ENCODE measurements at regions not wholly inside any gene's neighbourhood (a gene's known extent, or its start where the extent isn't known, plus 50 kb on each side); places are given as distances from the start of the nearest gene placed in this dataset.

- no peaks in the 10 kb centered on the region for H3K36me3 ChIP-seq (ENCODE audit: control insufficient read depth, insufficient read depth, low read length)
- TF ChIP-seq, protein P1, sequence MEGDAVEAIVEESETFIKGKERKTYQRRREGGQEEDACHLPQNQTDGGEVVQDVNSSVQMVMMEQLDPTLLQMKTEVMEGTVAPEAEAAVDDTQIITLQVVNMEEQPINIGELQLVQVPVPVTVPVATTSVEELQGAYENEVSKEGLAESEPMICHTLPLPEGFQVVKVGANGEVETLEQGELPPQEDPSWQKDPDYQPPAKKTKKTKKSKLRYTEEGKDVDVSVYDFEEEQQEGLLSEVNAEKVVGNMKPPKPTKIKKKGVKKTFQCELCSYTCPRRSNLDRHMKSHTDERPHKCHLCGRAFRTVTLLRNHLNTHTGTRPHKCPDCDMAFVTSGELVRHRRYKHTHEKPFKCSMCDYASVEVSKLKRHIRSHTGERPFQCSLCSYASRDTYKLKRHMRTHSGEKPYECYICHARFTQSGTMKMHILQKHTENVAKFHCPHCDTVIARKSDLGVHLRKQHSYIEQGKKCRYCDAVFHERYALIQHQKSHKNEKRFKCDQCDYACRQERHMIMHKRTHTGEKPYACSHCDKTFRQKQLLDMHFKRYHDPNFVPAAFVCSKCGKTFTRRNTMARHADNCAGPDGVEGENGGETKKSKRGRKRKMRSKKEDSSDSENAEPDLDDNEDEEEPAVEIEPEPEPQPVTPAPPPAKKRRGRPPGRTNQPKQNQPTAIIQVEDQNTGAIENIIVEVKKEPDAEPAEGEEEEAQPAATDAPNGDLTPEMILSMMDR (IDR thresholded peaks at IDR 0.05; ENCODE audit: insufficient read depth, low read length, poor library complexity, severe bottlenecking): no peak
- no peak overlapping the region for H3K4me3 ChIP-seq (replicated peaks; ENCODE audit: low read depth, low read length)
- DNase-seq (ENCODE audit: extremely low read depth, insufficient read length): no peak
- no peaks in the 10 kb centered on the region for H3K27me3 ChIP-seq (replicated peaks; ENCODE audit: control insufficient read depth, insufficient read depth, low read length)
Observed at GRCh38 chr4:130056286-130056685, 960.3 kb downstream of the C4orf33 start.

DNA sequence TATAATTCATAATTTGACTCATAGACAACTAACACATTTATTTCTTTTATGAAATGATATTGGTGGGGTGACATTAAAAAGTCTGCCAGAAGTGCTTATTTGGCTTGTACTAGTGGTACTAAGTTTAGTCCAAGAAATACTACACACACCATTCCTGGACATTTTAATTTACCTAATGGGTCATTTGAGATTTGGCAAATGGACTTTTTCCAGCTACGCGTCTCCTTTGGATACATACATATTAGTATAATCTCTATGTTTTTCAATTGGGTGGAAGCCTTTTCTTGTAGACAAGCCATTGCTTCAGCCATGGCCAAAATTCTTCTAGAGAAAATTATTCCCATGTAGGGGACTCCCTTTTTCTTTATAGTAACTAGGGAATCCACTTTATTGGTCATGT is 968.5 kb downstream of the C4orf33 start:
- H3K4me3 ChIP-seq (replicated peaks; ENCODE audit: low read depth, low read length): no peak overlapping the region
- DNase-seq (ENCODE audit: extremely low read depth, insufficient read length): no peak
- no peaks in the 10 kb centered on the region for H3K36me3 ChIP-seq (ENCODE audit: control insufficient read depth, insufficient read depth, low read length)
- TF ChIP-seq, protein P1 (IDR thresholded peaks at IDR 0.05; ENCODE audit: insufficient read depth, low read length, poor library complexity, severe bottlenecking): no peak
- no peaks in the 10 kb centered on the region for H3K27me3 ChIP-seq (replicated peaks; ENCODE audit: control insufficient read depth, insufficient read depth, low read length)

GRCh38 chr4:130067419-130067818 is 971.5 kb downstream of the C4orf33 start:
- Histone ChIP-seq H3K36me3 (ENCODE audit: control insufficient read depth, insufficient read depth, low read length) (no peaks in the 10 kb centered on the region), H3K4me3 (replicated peaks; ENCODE audit: low read depth, low read length) (no peak overlapping the region), H3K27me3 (replicated peaks; ENCODE audit: control insufficient read depth, insufficient read depth, low read length) (no peaks in the 10 kb centered on the region)
- TF ChIP-seq, protein P1 (IDR thresholded peaks at IDR 0.05; ENCODE audit: insufficient read depth, low read length, poor library complexity, severe bottlenecking): no peak
- DNase-seq (ENCODE audit: extremely low read depth, insufficient read length): no peak

DNA sequence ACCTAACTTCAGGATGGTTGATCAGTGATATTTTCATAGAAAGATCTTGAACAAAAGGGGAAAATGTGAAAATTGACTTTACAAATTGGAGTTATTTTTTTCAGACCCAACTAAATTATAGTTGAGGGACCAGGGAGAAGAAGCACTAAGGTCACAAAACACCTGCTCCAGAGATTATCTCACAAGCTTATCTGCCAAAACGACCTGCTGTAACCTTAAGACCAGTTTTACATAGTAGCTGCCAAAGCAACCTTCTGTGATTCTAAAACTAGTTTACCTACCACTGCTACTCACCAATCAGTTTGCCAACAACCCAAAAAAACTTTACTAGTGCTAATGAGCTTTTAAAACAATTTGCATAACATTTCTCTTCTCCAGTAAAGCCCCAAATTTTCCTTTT is 972.1 kb downstream of the C4orf33 start:
- Histone ChIP-seq H3K27me3 (replicated peaks; ENCODE audit: control insufficient read depth, insufficient read depth, low read length) (no peaks in the 10 kb centered on the region), H3K36me3 (ENCODE audit: control insufficient read depth, insufficient read depth, low read length) (no peaks in the 10 kb centered on the region), H3K4me3 (replicated peaks; ENCODE audit: low read depth, low read length) (no peak overlapping the region)
- TF ChIP-seq, protein P1 (IDR thresholded peaks at IDR 0.05; ENCODE audit: insufficient read depth, low read length, poor library complexity, severe bottlenecking): no peak
- no peak for DNase-seq (ENCODE audit: extremely low read depth, insufficient read length)

- no peaks in the 10 kb centered on the region for H3K36me3 ChIP-seq (ENCODE audit: control insufficient read depth, insufficient read depth, low read length)
- DNase-seq (ENCODE audit: extremely low read depth, insufficient read length): no peak
- H3K27me3 ChIP-seq (replicated peaks; ENCODE audit: control insufficient read depth, insufficient read depth, low read length): no peaks in the 10 kb centered on the region
- no peak overlapping the region for H3K4me3 ChIP-seq (replicated peaks; ENCODE audit: low read depth, low read length)
- TF ChIP-seq, protein P1 (IDR thresholded peaks at IDR 0.05; ENCODE audit: insufficient read depth, low read length, poor library complexity, severe bottlenecking): no peak
Observed at GRCh38 chr4:130071746-130072145, 975.8 kb downstream of the C4orf33 start.

- Histone ChIP-seq H3K27me3 (replicated peaks; ENCODE audit: control insufficient read depth, insufficient read depth, low read length) (no peaks in the 10 kb centered on the region), H3K4me3 (replicated peaks; ENCODE audit: low read depth, low read length) (no peak overlapping the region), H3K36me3 (ENCODE audit: control insufficient read depth, insufficient read depth, low read length) (no peaks in the 10 kb centered on the region)
- DNase-seq (ENCODE audit: extremely low read depth, insufficient read length): no peak
- TF ChIP-seq, protein P1 (IDR thresholded peaks at IDR 0.05; ENCODE audit: insufficient read depth, low read length, poor library complexity, severe bottlenecking): no peak
Observed at GRCh38 chr4:130073145-130073790, 977.3 kb downstream of the C4orf33 start.
